Panc1 (cell line): ENCODE measurements at regions not wholly inside any gene's neighbourhood (a gene's known extent, or its start where the extent isn't known, plus 50 kb on each side); places are given as distances from the start of the nearest gene placed in this dataset.

Experiments
- POLR2AphosphoS5 ChIP-seq: IDR thresholded peaks from 2 replicates; pipeline ENCODE4 v1.6.1; 2012; ENCODE audit warnings: mild to moderate bottlenecking, low read depth, low read length, moderate library complexity
- TF ChIP-seq, protein P1 (sequence below): fragments of 450-650 bp; IDR thresholded peaks from 2 replicates; pipeline ENCODE4 v1.5.1; 2017; ENCODE audit warnings: mild to moderate bottlenecking

DNA sequence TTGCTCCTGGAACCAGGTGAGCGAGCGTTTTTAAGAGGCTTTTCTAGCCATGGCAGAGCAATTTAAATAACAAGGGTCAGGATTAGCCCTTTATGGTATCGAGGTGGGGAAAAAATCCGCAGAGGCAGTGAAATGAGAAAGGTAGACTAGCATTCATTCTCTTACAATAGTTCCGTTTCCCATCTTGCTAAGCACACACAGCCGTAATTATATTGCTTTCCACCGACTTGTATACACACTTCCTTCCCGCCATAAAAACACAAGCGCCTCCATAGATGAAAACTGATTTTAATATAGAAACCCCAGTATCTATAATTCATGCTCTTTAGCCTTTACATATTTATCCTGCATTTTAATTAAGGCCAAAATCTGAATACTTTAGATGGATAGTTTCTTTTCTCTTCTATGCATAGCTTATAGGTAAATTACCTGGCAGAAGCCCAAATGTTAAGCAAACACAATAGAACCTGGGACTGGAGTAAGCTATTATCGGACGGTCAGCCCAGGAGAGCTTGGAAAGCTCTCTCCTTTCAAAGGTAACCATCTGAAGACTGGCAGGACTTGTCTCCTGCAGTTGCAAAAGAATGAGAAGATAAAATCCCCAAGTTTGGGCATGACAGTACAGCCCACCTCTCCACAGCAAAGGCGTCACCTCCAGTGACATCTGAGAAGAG is 90.9 kb upstream of the MC3R start:
- TF ChIP-seq, protein P1, sequence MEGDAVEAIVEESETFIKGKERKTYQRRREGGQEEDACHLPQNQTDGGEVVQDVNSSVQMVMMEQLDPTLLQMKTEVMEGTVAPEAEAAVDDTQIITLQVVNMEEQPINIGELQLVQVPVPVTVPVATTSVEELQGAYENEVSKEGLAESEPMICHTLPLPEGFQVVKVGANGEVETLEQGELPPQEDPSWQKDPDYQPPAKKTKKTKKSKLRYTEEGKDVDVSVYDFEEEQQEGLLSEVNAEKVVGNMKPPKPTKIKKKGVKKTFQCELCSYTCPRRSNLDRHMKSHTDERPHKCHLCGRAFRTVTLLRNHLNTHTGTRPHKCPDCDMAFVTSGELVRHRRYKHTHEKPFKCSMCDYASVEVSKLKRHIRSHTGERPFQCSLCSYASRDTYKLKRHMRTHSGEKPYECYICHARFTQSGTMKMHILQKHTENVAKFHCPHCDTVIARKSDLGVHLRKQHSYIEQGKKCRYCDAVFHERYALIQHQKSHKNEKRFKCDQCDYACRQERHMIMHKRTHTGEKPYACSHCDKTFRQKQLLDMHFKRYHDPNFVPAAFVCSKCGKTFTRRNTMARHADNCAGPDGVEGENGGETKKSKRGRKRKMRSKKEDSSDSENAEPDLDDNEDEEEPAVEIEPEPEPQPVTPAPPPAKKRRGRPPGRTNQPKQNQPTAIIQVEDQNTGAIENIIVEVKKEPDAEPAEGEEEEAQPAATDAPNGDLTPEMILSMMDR: no peak
- TF ChIP-seq POLR2AphosphoS5: no peak
